DOHH2 (cell line): ENCODE measurements at regions not wholly inside any gene's neighbourhood (a gene's known extent, or its start where the extent isn't known, plus 50 kb on each side); places are given as distances from the start of the nearest gene placed in this dataset.

Experiments used
- CTCF ChIP-seq: fragments of 200-600 bp; sonication (generic); IDR thresholded peaks from one replicate; pipeline ENCODE4 v1.5.1; 2014; ENCODE audit warnings: antibody characterized with exemption, mild to moderate bottlenecking, low read depth, low read length; ENCODE audit not compliant: poor library complexity, severe bottlenecking
- EZH2phosphoT487 ChIP-seq: fragments of 200-600 bp; sonication (generic); IDR thresholded peaks from 2 replicates; pipeline ENCODE4 v1.6.1; 2017; ENCODE audit warnings: borderline replicate concordance, mild to moderate bottlenecking, antibody characterized with exemption, low read length, moderate library complexity, mixed read lengths

- TF ChIP-seq CTCF (no peak), EZH2phosphoT487 (no peak)
Measured at GRCh38 chr5:167730121-167730520, 561.3 kb upstream of the WWC1 start.
